ENCODE measurements at regions not wholly inside any gene's neighbourhood (a gene's known extent, or its start where the extent isn't known, plus 50 kb on each side); places are given as distances from the start of the nearest gene placed in this dataset.

DNA sequence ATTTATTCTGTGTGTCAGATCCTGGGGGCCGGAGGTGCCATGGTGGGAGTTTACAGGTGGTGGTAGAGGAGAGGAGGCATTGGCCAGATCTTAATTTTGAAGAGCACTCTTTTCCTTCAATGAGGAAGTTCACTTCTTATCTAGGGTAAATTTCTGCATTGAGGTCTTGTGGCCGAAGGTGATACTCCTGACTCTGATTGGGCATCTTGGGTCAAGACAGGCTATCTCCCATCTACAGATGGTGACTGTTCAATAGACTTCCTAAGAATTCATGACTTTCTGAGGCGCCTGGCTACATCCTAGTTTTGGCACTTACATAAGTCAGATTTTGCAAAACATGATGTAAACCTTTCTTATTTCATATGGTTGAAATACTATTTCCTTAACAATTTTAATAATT, 135.2 kb downstream of the SUCLA2 start:
- TF ChIP-seq, protein P1, sequence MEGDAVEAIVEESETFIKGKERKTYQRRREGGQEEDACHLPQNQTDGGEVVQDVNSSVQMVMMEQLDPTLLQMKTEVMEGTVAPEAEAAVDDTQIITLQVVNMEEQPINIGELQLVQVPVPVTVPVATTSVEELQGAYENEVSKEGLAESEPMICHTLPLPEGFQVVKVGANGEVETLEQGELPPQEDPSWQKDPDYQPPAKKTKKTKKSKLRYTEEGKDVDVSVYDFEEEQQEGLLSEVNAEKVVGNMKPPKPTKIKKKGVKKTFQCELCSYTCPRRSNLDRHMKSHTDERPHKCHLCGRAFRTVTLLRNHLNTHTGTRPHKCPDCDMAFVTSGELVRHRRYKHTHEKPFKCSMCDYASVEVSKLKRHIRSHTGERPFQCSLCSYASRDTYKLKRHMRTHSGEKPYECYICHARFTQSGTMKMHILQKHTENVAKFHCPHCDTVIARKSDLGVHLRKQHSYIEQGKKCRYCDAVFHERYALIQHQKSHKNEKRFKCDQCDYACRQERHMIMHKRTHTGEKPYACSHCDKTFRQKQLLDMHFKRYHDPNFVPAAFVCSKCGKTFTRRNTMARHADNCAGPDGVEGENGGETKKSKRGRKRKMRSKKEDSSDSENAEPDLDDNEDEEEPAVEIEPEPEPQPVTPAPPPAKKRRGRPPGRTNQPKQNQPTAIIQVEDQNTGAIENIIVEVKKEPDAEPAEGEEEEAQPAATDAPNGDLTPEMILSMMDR (IDR thresholded peaks at IDR 0.05), result no peak
- no peak for TF ChIP-seq POLR2A (IDR thresholded peaks at IDR 0.05)
